ENCODE measurements at regions not wholly inside any gene's neighbourhood (a gene's known extent, or its start where the extent isn't known, plus 50 kb on each side); places are given as distances from the start of the nearest gene placed in this dataset.

DNA sequence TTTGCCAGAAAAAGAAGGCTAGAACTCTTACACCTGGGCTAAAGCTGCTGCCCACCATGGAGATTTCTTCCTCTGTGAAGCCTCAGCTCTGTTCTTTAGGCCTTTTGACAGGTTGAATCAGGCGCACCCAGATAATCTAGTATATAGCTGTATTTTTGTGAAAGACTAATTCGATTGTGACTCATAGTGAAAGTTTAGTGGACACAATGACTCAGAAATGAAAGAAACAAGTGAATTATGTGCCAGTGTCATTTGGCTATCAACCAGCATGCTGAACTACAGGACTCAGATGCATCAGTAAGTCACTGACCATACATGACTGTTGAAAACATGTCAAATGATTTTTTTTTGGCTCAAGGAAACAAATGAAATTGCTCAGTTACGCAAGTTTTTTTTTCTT is 425.4 kb downstream of the SLITRK2 start:
- TF ChIP-seq YY1 (IDR thresholded peaks at IDR 0.05; ENCODE audit: insufficient read depth, insufficient read length) (no peak), SUZ12 (IDR thresholded peaks at IDR 0.05; ENCODE audit: extremely low read depth, insufficient read depth, insufficient read length) (no peak), ZNF274 (IDR thresholded peaks at IDR 0.05; ENCODE audit: low read depth, low read length) (no peak)
